Natural killer cell (primary cell): ENCODE measurements at regions not wholly inside any gene's neighbourhood (a gene's known extent, or its start where the extent isn't known, plus 50 kb on each side); places are given as distances from the start of the nearest gene placed in this dataset.

Source experiments
- ATAC-seq, 3 donors: fragments of 150-1000 bp in 2 of 3; fragments of 200-7000 bp in 1 of 3; cut with Tn5 transposase; 1 replicate in 1 of 3; 2 replicates in 2 of 3; pipeline ENCODE4 v1.10.0; 2021; ENCODE audit warnings: mild to moderate bottlenecking in 2 of 3, moderate library complexity in 2 of 3
- DNase-seq, 2 donors: peaks; one replicate each; pipeline versions ENCODE4 v3.0.0 to v3.0.0-alpha.2; 2013 to 2021; ENCODE audit warnings: mixed read lengths in 1 of 2
- H3K27ac ChIP-seq: one replicate; pipeline ENCODE4 v1.5.1; 2013; ENCODE audit warnings: mild to moderate bottlenecking, low read length
- H3K27me3 ChIP-seq: one replicate; pipeline ENCODE4 v1.6.1; 2013; ENCODE audit warnings: low read length; ENCODE audit not compliant: control insufficient read depth, insufficient read depth
- H3K36me3 ChIP-seq: one replicate; pipeline ENCODE4 v1.6.1; 2013; ENCODE audit warnings: low read length; ENCODE audit not compliant: control insufficient read depth, insufficient read depth
- H3K4me1 ChIP-seq: one replicate; pipeline ENCODE4 v1.6.1; 2013; ENCODE audit warnings: low read length; ENCODE audit not compliant: control insufficient read depth, insufficient read depth
- H3K4me3 ChIP-seq: one replicate; pipeline ENCODE4 v1.5.1; 2013; ENCODE audit warnings: low read length
- H3K9me3 ChIP-seq: one replicate; pipeline ENCODE4 v1.6.1; 2013; ENCODE audit warnings: low read length; ENCODE audit not compliant: control insufficient read depth, insufficient read depth
- H3K27ac Mint-ChIP-seq, 2 donors: one replicate each; pipeline ENCODE4 v1.8.0; 2022; ENCODE audit warnings: mild to moderate bottlenecking in 2 of 2, mixed read lengths in 2 of 2, moderate library complexity in 1 of 2
- H3K27me3 Mint-ChIP-seq, 2 donors: one replicate each; pipeline ENCODE4 v1.8.0; 2022; ENCODE audit warnings: low read depth in 2 of 2, mixed read lengths in 2 of 2
- H3K36me3 Mint-ChIP-seq: one replicate; pipeline ENCODE4 v1.8.0; 2022; ENCODE audit warnings: mixed read lengths
- H3K4me1 Mint-ChIP-seq, 2 donors: one replicate each; pipeline ENCODE4 v1.8.0; 2022; ENCODE audit warnings: mixed read lengths in 2 of 2
- H3K4me3 Mint-ChIP-seq: one replicate; pipeline ENCODE4 v1.8.0; 2022; ENCODE audit warnings: mild to moderate bottlenecking, moderate library complexity, mixed read lengths
- H3K9me3 Mint-ChIP-seq, 2 donors: one replicate each; pipeline ENCODE4 v1.8.0; 2022; ENCODE audit warnings: mixed read lengths in 2 of 2
- WGBS: methylation state at CpG from one replicate; pipeline ENCODE4 v1.1.7; 2013; ENCODE audit warnings: missing lambda C conversion rate; ENCODE audit not compliant: insufficient coverage; 5-methylcytosine and 5-hydroxymethylcytosine counted together
- intact Hi-C: fragments of 100-400 bp; cut with micrococcal nuclease; formaldehyde crosslinking; loops from one replicate; pipeline ENCODE4 v1.14.2; 2022
- TF ChIP-seq, protein P1 (sequence below): fragments of 200-600 bp; IDR thresholded peaks from one replicate; pipeline ENCODE4 v1.8.0; 2022; ENCODE audit warnings: antibody characterized with exemption

DNA sequence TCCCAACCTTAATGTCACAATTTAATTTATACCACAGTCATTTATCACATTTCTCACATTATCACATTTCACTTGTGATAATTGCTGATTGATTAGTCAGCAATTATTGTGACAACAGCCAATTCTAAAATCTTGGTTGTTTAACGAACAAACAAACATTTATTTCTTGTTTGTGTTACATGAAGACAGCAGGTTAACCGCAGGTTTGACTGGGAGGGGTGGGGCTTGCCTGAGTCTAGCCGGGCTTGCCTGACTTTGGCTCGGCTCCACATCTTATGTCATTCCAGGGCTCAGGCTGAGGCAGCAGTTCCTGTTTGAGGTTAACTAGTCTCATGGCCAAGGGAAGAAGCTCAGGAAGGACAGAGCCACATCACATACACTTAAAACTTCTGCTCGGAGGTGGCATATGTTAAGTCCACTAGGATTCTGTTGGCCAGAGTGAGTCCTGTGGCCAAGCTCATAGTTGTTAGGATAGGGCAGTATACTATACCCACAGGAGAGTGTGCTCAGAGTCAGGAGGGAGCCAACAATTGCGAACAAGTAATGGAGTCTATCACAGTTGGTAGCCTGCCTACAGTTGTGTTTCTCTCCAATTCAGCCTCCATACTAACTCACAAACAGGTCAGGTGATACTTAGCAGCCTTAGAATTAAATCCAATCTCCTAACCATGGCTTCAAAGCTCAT lies 90.0 kb upstream of the IFNGR1 start:
- peak in 1 of 2 donors; percentile 44 for DNase-seq
- TF ChIP-seq, protein P1, sequence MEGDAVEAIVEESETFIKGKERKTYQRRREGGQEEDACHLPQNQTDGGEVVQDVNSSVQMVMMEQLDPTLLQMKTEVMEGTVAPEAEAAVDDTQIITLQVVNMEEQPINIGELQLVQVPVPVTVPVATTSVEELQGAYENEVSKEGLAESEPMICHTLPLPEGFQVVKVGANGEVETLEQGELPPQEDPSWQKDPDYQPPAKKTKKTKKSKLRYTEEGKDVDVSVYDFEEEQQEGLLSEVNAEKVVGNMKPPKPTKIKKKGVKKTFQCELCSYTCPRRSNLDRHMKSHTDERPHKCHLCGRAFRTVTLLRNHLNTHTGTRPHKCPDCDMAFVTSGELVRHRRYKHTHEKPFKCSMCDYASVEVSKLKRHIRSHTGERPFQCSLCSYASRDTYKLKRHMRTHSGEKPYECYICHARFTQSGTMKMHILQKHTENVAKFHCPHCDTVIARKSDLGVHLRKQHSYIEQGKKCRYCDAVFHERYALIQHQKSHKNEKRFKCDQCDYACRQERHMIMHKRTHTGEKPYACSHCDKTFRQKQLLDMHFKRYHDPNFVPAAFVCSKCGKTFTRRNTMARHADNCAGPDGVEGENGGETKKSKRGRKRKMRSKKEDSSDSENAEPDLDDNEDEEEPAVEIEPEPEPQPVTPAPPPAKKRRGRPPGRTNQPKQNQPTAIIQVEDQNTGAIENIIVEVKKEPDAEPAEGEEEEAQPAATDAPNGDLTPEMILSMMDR: no peak
- ATAC-seq: peak in 1 of 3 donors; percentile 44
- Mint-ChIP-seq H3K4me3 (no peak overlapping the region), H3K9me3 (no peaks in the 10 kb centered on the region), H3K27ac (no peak overlapping the region), H3K36me3 (no peaks in the 10 kb centered on the region), H3K27me3 (peaks cover 0 to 4% of the 10 kb centered on the region in 2 donors), H3K4me1 (peaks cover 6 to 12% of the 10 kb centered on the region in 2 donors)
- Histone ChIP-seq H3K9me3 (no peaks in the 10 kb centered on the region), H3K27me3 (no peaks in the 10 kb centered on the region), H3K36me3 (no peaks in the 10 kb centered on the region), H3K27ac (no peak overlapping the region), H3K4me3 (no peak overlapping the region), H3K4me1 (peaks cover 10% of the 10 kb centered on the region)
- intact Hi-C loops: no loop called here
- 31% methylated on average over 5 of the region's 6 CpGs for WGBS

DNA sequence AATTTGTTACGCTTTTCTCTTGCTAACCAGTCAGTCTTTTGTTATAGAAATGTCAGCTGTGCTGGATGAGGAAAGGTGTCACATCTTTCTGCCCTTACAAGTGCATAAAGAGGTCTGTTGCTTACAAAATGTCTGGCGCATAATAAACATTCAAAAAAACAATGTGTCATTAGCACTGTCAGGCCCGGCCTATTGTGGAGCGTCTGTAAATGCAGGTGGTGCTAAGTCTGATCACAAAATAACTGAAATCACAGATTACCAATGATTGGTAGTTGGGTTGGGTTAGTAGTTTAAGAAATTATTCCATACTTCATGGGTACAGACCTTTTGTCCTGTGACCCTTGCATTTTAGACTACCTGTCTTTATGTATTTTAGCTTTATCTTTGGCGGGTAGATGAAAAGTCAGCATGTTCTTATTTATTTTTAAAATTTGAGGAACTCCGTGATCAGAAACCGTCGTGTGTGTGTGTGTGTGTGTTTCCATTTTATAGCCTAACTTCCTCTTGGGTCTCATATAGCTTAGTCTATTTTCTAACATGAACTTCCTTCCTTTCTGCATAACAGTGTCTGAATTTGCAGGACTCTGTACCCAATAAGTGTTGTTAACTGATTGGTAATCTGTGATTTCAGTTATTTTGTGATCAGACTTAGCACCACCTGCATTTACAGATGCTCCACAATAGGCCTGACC lies 88.1 kb upstream of the IFNGR1 start:
- H3K4me3 ChIP-seq: no peak overlapping the region
- intact Hi-C loops: no loop called here

DNA sequence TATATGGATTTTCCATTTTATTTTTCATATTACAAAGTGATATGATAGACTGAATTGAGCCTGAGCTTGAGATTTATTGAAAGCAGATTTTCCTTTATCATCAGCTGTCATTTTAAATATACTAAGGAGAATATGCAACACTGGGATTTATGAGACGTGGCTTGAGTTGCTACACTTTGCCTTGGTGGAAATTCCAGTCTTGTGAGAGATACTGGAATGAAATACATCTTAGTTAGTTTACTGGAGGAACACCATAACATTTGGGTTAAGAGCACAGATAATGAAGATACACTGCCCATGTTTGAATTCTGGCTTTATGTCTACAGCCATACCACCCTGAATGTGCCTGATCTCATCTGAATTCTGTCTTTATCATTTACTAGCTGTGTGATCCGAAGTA lies 86.5 kb upstream of the IFNGR1 start:
- Histone ChIP-seq H3K27ac (no peak overlapping the region), H3K9me3 (no peaks in the 10 kb centered on the region), H3K36me3 (no peaks in the 10 kb centered on the region), H3K4me3 (no peak overlapping the region), H3K27me3 (no peaks in the 10 kb centered on the region), H3K4me1 (peaks cover 6% of the 10 kb centered on the region)
- Mint-ChIP-seq H3K4me3 (no peak overlapping the region), H3K27ac (no peak overlapping the region), H3K4me1 (peaks cover 7 to 12% of the 10 kb centered on the region in 2 donors), H3K36me3 (no peaks in the 10 kb centered on the region), H3K27me3 (peaks cover 1 to 3% of the 10 kb centered on the region in 2 donors), H3K9me3 (no peaks in the 10 kb centered on the region)
- 91% methylated on average over 2 of the region's 2 CpGs for WGBS
- DNase-seq (no peak), ATAC-seq (no peak)
- intact Hi-C loops: no loop called here
- TF ChIP-seq, protein P1: no peak

More for the DNA sequence above, 88.1 kb upstream of the IFNGR1 start:
- 66% methylated on average over 6 of the region's 8 CpGs for whole genome bisulfite sequencing
- no peaks in the 10 kb centered on the region for H3K27me3 ChIP-seq
- no peak for ATAC-seq
- peaks cover 6% of the 10 kb centered on the region for H3K4me1 ChIP-seq
- H3K27ac Mint-ChIP-seq: no peak overlapping the region
- TF ChIP-seq, protein P1: no peak
- H3K27ac ChIP-seq: no peak overlapping the region
- peaks cover 6 to 12% of the 10 kb centered on the region in 2 donors for H3K4me1 Mint-ChIP-seq
- no peak overlapping the region for H3K4me3 Mint-ChIP-seq
- no peak for DNase-seq
- H3K9me3 Mint-ChIP-seq: no peaks in the 10 kb centered on the region
- H3K36me3 ChIP-seq: no peaks in the 10 kb centered on the region
- H3K36me3 Mint-ChIP-seq: no peaks in the 10 kb centered on the region
- H3K27me3 Mint-ChIP-seq: peaks cover 0 to 3% of the 10 kb centered on the region in 2 donors
- H3K9me3 ChIP-seq: no peaks in the 10 kb centered on the region
